OCI-M2 (cell line): ENCODE measurements at regions not wholly inside any gene's neighbourhood (a gene's known extent, or its start where the extent isn't known, plus 50 kb on each side); places are given as distances from the start of the nearest gene placed in this dataset.
"Not testable (repeated sequence)": the region's sequence is repeated elsewhere in the genome, so short reads cannot be mapped to it uniquely, and the experiment has no call there.

Experiments
- DNase-seq: peaks from one replicate; lab custom pipeline; 2025; ENCODE audit not compliant: unreplicated experiment; lab: John Stamatoyannopoulos, UW

DNA sequence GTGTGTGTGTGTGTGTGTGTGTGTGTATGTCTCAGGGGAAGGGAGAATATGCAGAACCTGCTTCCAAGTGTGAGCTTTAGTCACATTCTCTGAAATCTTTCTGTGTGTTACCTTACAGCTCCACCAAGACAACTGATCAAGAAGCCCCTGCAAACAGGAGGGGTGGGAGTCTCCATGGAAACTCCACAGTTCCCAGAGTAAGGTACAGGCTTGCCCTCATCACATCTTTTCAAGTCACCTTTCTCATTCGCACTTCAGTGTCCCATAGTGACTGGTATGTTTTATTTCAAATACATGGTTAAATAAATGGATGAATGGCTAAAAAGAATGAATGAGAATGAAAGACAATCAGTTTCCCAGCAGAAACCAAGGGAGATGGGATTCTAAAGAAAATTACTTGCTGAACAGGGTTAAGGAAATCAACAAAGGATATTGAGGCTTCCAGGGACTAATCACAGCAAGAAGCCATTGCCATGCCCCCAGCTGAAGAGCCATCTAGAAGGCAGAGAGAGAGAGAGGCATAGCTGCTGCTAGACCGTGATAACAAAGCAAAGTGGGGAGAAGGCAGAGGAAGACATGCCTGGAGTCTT, 987.2 kb upstream of the CELF4 start:
- no peak for DNase-seq

DNA sequence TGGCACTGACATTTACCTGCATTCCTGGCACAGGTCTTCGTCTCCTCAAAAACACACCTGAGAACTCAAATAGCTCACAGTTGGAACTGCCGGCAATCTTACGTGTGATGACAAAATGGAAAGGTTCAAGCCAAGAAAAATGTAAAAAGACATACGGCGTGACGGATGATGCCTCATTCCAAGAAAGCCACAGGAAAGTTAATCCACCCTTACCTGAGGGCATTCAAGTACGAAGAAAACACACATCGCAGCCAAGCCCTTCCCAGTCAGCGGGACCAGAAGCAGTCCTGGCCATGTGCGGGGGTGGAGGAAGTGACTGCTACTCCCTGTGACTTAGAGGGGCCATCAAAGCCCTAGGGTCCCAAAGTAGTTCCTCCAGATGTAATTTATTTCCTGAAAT, 986.3 kb upstream of the CELF4 start:
- DNase-seq, result no peak

DNA sequence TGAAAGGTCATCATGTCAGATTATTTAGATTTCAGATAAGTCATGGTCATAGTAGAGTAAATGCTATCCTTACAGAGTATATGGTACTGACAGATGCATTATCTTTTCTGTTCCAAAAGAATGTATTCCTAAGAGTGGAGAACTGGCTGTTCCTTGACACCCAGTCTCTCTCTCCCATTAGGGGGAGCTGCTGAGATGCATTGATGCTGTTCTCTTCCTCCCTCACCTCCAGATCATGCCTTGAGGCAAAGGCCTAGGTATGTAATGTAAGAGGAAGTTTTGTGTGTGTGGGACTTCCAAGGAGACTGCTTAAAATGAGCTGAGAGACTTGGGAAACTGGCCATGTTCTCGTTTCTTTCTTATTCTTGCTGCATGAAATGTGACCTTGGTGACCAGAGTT, 979.5 kb upstream of the CELF4 start:
- no peak for DNase-seq

DNA sequence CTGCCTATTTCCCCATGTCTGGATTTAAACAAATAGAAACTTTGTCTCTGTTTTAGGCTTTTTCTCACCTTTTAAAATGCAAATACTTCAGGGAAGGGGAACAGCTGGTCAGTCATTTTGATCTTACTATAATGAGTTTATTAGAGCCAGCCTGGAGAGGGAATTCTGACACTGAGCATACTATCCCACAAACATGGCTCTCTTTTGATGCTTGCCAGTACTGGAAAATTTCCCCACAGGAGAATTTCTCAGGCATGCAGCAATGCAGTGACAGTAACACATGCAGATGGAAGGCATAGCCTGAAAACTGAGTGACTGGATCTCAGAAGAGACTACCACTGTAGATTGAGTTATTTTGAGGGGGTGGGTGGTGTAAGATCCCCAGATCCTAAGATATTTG, 974.3 kb upstream of the CELF4 start:
- DNase-seq, result no peak

DNA sequence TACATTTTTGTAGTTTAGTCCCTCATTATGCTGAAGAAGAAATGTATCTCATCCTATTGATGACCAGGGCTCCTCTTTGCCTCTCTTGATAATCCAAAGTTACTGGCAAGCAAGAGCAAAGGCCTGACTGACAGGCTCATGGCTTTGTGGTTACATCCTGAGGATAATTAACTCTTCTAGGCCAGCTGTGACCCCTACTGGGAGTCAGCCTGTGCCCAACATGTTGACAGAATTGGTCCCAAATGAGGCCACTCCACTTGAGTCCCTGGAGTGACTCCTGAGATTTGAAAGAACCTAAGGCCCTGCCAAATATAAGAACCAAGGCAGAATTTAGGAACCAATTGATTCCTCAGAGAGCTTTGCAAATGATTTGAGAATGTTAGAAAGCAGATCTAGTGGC, 973.8 kb upstream of the CELF4 start:
- DNase-seq, result no peak

DNA sequence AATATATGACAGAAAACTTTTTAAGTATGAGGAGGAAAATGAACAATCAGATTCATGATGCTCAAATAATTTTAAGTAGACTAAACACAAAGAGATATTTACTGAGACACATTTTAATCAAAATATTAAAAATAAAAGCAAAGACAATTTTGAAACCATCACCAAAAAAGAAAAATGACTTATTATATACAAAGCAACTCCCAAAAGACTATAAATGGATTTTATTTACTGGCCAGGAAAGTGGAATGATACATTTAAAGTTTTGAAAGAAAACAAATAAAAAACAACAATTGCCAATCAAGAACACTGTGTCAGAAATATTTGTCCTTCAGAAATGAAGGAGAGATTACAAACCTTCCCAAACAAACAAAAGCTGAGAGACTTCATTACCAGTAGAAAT, 968.5 kb upstream of the CELF4 start:
- no peak for DNase-seq

DNA sequence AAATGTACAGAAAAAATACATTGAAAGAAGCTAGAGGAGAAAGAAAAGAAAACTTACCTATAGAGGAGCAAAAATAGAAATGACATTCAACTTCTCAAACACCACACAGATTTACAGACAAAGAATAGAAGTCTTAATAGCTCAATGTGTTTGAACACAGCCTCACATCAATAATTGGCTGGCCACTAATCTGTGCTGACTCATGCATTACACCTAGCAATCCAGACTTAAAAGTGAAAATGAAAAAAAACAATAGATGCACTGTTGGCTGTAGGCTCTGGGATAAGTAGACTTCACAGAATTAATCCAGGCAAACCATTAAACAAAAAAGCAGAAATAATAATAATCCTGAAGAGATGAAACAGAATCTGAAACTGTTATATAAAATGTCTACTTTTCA, 961.3 kb upstream of the CELF4 start:
- no peak for DNase-seq

DNA sequence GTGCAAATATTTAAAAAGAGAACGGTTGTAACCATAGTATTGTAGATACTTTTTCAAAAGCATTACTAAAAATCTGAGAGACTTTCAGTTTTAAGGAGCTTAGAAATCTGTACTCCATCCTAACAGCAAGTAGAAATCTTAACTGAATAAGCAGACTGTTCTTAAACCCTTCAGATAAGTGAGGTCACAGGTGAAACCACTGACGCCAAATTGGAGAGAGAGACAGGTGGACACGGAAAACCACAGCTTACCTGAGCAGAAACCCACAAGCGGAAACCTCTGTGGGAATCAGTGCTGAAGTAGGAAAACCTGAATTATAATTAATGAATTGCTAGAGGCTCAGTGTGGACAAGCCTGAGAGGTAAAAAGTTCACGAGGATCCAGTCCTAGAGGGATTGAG, 959.4 kb upstream of the CELF4 start:
- DNase-seq, result no peak

DNA sequence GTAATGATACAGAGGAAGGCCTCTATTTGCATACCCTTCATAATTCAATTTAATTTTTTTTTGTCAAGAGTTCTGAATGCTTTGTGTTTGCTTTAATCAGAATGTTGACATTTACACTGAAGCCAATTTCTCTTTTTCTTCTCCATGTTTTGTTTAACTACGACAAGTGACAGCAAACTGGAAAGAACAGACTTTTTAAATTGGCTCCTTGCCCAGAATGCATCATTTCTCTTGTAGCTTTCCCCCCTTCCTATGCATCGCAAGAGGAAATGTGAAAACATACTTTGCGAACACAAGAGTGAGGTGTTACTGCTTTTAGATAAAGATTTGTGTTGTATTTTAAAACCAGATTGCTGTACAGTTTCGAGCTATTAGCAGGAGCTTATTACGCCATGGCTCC, 955.2 kb upstream of the CELF4 start:
- no peak for DNase-seq

DNA sequence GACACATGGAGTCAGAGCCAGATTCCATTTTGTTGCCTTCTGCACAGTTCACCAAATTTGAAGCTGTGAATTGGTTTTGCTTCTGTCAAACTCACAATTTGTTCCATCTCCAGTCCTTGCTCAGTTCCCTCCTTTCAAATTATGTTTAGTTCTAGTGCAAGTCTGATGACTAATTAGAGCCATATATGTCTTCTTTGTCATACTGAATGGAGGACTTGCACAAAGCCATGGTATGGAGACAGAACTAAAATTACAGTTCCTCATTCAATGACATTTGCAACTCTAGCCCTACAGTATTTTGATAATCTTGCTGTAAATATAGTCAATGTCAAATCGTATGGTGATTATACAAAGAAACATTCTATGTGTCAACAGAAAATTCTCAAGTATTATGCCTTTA, 936.9 kb upstream of the CELF4 start:
- DNase-seq, result no peak

DNA sequence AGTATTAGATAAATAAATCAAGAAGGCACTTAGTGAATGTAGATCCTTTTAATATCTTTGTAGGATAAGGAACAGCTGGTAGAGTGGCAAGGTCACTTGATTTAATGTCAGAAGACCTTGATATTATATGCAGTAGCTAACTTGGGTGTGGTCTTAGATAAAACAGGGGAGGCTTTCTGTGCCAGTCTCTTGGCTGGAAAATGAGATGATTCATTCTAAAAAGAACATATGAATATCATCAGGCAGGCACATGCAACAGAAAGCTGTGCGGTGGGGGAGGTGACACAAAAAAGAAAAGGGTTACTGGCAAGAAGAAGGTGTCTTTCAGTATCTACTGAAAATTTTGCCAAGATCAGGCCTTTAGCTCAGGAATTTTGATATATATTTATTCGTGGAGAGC, 931.7 kb upstream of the CELF4 start:
- no peak for DNase-seq

DNA sequence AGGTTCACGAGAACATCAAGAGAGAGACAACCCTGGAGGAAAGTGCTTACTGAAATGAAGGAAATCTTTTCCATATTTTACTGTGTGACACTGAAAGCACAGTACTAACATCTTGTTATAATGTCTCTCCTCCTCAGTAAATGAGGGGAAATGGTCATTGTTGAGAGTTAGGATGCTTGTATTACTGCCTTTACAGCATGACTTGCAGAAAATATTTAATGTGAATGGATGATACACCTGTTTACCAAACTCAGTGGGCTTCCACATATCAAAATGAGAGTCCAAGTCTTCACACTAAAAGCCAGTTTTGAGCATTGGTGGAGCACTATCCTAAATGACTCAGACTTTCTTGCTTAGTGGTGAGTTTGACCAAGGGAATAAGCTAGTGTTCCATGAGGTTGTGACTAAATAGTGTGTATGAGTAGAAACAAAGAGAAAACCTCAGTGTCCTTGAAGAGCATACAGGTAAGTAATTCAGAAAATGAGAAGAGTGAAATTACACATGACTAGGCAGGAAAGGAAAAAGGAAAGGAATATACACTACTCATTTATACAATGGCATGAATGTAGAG, 930.7 kb upstream of the CELF4 start:
- no peak for DNase-seq

DNA sequence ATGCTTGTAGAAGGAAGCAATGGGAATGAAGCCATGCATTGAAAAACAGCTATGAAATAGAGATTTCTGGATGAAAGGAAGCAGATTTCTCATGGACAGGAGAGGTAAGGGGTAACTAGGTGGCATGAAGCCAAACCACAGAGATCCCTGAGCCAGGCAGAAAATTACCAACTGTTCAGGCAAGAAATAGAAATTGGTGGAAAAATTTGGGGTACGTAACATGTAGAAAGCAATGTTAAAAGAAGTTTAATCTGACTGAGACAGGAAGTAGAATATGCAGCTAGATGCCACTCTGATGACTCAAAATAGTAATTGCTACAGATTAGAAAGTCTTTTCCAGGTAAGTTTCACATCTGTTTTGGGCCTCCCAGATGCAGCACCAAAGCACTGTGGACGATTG, 928.5 kb upstream of the CELF4 start:
- DNase-seq, result no peak

DNA sequence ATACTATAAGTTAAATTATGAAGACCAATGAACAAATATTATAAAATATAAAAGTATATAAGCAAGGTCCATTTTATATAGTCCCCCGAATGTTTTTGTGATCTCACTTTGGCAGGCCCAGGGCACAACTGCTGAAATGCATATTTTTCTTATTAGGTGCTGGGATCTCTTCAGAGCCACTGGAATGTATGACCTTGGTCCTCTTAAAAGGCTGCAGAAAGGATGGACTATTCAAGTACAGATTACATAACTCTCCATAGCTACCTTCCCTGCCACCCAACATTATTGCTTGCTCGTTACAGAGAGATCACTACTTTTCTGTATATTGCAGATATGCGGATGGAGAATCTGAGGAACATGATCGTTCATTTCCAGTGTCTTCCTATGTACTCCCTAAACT, 925.6 kb upstream of the CELF4 start:
- no peak for DNase-seq

DNA sequence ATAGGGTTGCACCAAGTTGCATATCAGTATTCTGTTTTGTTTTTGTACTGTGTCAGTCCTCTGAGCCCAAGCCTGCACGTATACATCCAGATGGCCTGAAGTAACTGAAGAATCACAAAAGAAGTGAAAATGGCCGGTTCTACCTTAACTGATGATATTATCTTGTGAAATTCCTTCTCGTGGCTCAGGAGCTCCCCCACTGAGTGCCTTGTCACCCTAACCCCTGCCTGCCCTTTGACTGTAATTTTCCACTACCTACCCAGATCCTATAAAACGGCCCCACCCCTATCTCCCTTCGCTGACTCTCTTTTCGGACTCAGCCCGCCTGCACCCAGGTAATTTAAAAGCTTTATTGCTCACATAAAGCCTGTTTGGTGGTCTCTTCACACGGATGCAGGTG, 924.1 kb upstream of the CELF4 start:
- not testable (repeated sequence) for DNase-seq

DNA sequence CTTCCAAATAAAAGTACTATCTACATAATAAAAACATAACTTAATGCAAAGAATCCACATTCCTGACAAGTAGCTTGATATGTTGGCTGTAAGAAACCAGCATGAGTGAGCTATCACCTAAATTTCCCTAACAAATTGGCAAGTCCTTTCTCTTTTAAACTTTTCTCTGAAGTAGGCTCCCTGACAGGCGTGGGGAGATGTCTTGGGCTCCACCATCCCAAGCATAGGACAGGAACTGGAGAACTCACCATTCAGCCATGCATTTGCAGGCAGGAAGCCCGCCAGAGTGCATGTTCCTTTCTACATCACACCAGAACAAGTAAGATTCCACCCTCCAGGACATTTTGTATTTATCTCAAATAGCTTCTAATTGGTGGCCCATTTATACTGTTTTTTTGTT, 921.9 kb upstream of the CELF4 start:
- no peak for DNase-seq

DNA sequence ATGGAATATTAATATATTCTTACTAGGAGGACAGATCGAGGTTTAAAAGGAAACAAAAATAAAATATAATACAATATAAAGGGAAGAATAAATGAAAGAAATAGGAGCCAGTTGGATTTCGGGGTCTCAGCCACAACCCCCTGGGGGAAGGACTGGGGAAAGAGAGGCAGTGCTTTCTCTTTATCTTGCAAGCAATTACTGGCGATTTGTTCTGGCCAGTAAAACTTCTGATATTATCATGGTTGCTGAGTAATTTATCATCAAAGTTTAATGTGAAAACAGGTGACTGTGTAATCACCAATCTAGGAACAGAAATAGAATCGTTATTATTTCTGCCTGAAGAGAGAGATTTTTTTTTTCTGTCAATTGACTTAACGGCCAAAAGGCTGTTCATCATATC, 917.7 kb upstream of the CELF4 start:
- no peak for DNase-seq

DNA sequence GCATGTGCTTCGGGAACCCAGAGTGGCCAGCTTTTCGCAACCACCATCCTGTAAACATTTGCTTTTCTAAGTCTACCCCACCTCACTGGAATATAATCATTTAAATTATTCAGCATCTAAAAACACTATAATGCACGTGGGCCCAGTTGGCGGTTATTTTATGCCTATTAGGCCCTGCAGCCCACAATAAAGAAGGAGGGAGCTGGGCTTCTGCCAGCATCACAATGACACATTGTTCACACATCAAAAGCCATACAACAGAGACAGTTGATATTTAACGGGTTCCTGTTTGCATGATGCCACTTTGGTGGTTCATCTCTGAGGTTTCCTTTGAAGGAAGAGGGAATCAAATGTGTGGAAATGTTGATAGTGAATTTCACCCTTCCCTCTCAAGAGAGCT, 916.0 kb upstream of the CELF4 start:
- no peak for DNase-seq

DNA sequence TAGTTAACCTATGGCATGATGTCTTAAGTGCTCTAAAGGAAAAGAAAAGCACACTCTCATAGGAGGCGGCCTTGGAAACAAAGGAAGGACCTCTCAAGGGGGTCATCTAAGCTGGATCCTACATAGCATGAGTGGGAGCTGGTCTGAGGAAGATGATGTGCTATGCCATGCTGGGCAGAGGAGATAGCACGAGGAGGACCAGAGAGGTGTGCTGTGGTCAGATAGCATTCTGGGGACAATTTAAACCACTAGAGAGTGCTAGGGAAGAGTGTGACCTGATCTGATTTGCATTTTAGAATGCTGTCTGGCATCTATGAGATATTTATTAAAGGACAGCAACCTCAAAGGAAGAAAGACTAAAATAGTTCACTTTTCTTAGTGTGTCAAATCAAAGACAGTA, 910.1 kb upstream of the CELF4 start:
- no peak for DNase-seq

DNA sequence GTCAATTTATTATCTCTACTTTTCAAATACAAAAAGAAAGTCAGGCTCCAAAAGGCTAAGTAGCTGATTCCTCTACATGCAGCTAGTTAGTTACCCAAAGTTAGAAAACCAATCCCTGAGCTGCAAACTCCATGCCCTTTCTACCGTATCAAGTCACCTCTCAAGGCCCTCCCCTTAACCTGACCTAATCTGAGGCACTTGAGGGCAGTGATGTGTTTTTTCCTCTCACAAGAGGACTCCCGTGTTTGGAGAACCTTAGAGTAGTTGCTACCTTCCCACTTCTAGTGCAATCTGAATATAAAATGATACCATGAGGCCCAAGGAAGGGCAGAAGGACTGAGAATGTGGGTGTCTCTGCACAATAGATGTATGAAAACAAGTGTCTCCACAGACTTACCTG, 907.9 kb upstream of the CELF4 start:
- no peak for DNase-seq

DNA sequence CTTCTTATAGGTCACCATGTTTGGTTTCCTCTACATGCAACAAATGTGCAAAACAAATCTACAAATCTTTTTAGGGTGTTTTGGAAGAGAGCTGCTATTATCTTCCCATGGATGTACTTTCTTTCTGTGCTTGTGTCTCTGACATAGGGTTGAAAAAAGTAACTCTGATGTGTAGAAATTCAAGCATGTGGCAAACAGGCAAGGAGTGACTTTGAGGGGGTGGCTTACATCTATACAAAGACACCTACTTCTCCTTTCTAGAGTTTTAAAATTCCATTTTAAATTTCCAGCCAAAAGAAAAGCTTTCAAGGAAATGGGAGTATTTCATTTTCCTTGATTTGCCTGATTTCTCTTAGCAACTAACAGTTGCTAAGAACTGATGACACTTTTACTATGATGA, 904.8 kb upstream of the CELF4 start:
- no peak for DNase-seq

DNA sequence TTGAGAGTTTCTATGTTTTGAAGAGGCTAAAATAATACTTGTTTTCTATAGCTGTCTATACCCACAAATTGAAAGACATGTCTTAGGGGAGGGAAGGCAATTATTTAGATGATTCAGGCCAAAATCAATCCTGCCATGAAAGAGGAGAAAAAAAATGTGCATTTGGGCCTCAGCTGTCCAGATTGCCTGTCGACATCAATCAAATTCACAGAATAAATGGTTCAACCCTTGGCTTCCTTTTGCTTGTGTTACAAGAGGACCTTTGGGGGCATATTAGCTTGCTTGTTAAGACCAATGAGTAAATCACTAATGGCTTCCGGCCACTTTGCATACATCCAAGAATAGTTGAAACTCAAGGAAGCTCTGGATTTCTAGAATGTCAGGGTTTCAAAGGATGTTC, 900.8 kb upstream of the CELF4 start:
- DNase-seq, result no peak

DNA sequence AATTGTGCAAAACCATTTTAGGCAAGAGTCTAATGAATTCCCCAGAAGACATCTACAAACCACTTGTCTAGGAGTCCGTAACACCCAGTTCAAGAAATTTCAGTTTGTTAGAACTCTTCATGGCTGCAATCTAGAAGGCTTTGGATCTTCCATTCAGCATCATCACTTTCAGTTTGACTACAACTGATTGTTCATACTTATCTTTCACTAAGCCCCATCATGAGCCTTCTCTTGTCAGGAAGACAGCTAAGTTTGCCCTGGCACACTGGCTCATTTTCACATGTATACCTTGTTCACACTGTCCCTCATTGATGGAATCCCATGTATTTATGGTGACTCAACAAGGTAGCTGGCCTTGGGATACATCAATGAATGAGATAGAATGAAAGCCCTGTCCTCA, 898.4 kb upstream of the CELF4 start:
- DNase-seq, result no peak

DNA sequence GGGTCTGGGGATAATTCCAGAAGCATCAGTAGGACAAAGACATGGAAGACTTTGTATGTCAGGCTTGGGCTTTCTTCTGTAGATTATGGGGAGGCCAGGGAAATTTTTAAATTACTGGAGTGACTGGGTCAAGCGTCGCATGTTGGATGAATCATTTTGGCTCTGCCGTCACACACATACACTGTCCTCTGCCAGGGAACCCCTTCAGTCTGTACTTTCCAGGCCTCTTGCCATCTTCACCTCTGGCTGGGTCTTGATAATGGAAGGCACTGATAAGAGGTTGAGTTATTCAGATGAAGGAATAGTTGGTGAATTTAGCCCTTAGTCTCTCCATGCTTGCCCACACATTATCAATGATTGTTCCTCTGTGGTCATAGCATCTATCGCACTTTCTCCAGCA, 895.1 kb upstream of the CELF4 start:
- no peak for DNase-seq
